Astrocyte (in vitro differentiated cells and primary cell): ENCODE measurements at regions not wholly inside any gene's neighbourhood (a gene's known extent, or its start where the extent isn't known, plus 50 kb on each side); places are given as distances from the start of the nearest gene placed in this dataset.
A peak's percentile ranks its signal among the peaks of the same experiment; 100 is the strongest.

Experiments used
- DNase-seq: peaks from one replicate; pipeline ENCODE4 v3.0.0-alpha.2; 2010; ENCODE audit warnings: low read depth
- FAIRE-seq: peaks from 2 replicates; lab custom pipeline; 2011; peaks lifted over from hg19 to GRCh38; lab: Jason Lieb, UNC
- H2AFZ ChIP-seq: 2 replicates; pipeline ENCODE4 v1.6.0; 2012; ENCODE audit warnings: low read depth, low read length, inconsistent platforms
- H3K27ac ChIP-seq: 2 replicates; pipeline ENCODE4 v1.5.1; 2011; ENCODE audit warnings: low read depth, low read length, inconsistent platforms
- H3K27me3 ChIP-seq: 2 replicates; pipeline ENCODE4 v1.6.0; 2011; ENCODE audit warnings: low read length, inconsistent platforms; ENCODE audit not compliant: insufficient read depth
- H3K36me3 ChIP-seq: 2 replicates; pipeline ENCODE4 v1.5.1; 2011; ENCODE audit warnings: low read length, inconsistent platforms; ENCODE audit not compliant: insufficient read depth
- H3K4me1 ChIP-seq: 2 replicates; pipeline ENCODE4 v1.5.1; 2011; ENCODE audit warnings: low read length, inconsistent platforms; ENCODE audit not compliant: insufficient read depth
- H3K4me2 ChIP-seq: 2 replicates; pipeline ENCODE4 v1.6.0; 2012; ENCODE audit warnings: low read length, inconsistent platforms
- H3K4me3 ChIP-seq: 2 replicates; pipeline ENCODE4 v1.5.1; 2011; ENCODE audit warnings: low read depth, mild to moderate bottlenecking, low read length, inconsistent platforms; ENCODE audit not compliant: insufficient read depth
- H3K79me2 ChIP-seq: 2 replicates; pipeline ENCODE4 v1.6.0; 2012; ENCODE audit warnings: mild to moderate bottlenecking, low read length, inconsistent platforms; ENCODE audit not compliant: insufficient read depth
- H3K9ac ChIP-seq: 2 replicates; pipeline ENCODE4 v1.6.0; 2012; ENCODE audit warnings: mild to moderate bottlenecking, low read length, inconsistent platforms
- H3K9me3 ChIP-seq: 2 replicates; pipeline ENCODE4 v1.5.1; 2012; ENCODE audit warnings: low read depth, mild to moderate bottlenecking, low read length, inconsistent platforms; ENCODE audit not compliant: insufficient read depth
- H4K20me1 ChIP-seq: 2 replicates; pipeline ENCODE4 v1.6.0; 2012; ENCODE audit warnings: low read length, inconsistent platforms; ENCODE audit not compliant: insufficient read depth
- H3K27ac Mint-ChIP-seq: one replicate; pipeline ENCODE4 v1.8.0; 2021; ENCODE audit warnings: mild to moderate bottlenecking, mixed read lengths; ENCODE audit not compliant: unreplicated experiment
- H3K27me3 Mint-ChIP-seq: one replicate; pipeline ENCODE4 v1.8.0; 2021; ENCODE audit warnings: low read depth, mixed read lengths; ENCODE audit not compliant: unreplicated experiment
- H3K36me3 Mint-ChIP-seq: one replicate; pipeline ENCODE4 v1.8.0; 2021; ENCODE audit warnings: low read depth, mixed read lengths; ENCODE audit not compliant: unreplicated experiment
- H3K4me1 Mint-ChIP-seq: one replicate; pipeline ENCODE4 v1.8.0; 2021; ENCODE audit warnings: low read depth, mixed read lengths; ENCODE audit not compliant: unreplicated experiment
- H3K4me3 Mint-ChIP-seq: one replicate; pipeline ENCODE4 v1.8.0; 2021; ENCODE audit warnings: mild to moderate bottlenecking, moderate library complexity, mixed read lengths; ENCODE audit not compliant: unreplicated experiment
- H3K9me3 Mint-ChIP-seq: one replicate; pipeline ENCODE4 v1.8.0; 2021; ENCODE audit warnings: mild to moderate bottlenecking, mixed read lengths; ENCODE audit not compliant: unreplicated experiment
- CTCF ChIP-seq: IDR thresholded peaks from 2 replicates; pipeline ENCODE4 v1.5.1; 2011; ENCODE audit warnings: low read depth, mild to moderate bottlenecking, inconsistent platforms, low read length, moderate library complexity; ENCODE audit not compliant: insufficient read depth
- EZH2 ChIP-seq: IDR thresholded peaks from 2 replicates; pipeline ENCODE4 v1.6.1; 2012; ENCODE audit warnings: mild to moderate bottlenecking, low read length, inconsistent platforms; ENCODE audit not compliant: insufficient read depth

DNA sequence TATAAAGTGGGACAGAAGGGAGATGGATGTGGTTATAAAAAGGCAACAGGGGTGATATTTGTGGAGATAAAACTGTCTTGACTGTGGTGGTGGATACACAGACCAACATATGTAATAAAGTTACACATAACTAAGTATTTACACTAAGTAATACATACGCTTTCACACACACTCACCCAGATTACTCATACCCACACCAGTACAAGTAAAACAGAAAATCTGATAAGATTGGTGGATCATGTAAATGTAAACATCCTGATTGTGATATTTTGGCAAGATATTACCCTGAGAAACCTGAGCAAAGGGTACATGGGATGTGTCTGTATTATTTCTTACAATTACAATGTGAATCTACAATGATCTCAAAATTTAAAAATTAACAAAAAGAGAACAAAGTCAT lies 53.3 kb upstream of the SLIT3 start:
- no peaks in the 10 kb centered on the region for H3K36me3 Mint-ChIP-seq
- H3K9me3 Mint-ChIP-seq = no peaks in the 10 kb centered on the region
- H3K9me3 ChIP-seq = no peaks in the 10 kb centered on the region
- H3K27ac Mint-ChIP-seq = peak overlapping the region; percentile 94
- no peaks in the 10 kb centered on the region for H3K27me3 ChIP-seq
- no peak overlapping the region for H2AFZ ChIP-seq
- no peak overlapping the region for H3K9ac ChIP-seq
- H3K79me2 ChIP-seq = no peaks in the 10 kb centered on the region
- no peaks in the 10 kb centered on the region for H3K36me3 ChIP-seq
- H3K4me1 Mint-ChIP-seq = peaks cover 36% of the 10 kb centered on the region
- no peaks in the 10 kb centered on the region for H4K20me1 ChIP-seq
- peak; percentile 26 for FAIRE-seq
- DNase-seq = peak; percentile 50
- H3K4me2 ChIP-seq = peak overlapping the region; percentile 45
- TF ChIP-seq EZH2 (no peak), CTCF (no peak)
- no peak overlapping the region for H3K4me3 ChIP-seq
- H3K4me1 ChIP-seq = peaks cover 30% of the 10 kb centered on the region
- H3K4me3 Mint-ChIP-seq = no peak overlapping the region
- H3K27me3 Mint-ChIP-seq = no peaks in the 10 kb centered on the region
- H3K27ac ChIP-seq = no peak overlapping the region

- H3K36me3 Mint-ChIP-seq = no peaks in the 10 kb centered on the region
- H3K4me1 Mint-ChIP-seq = peaks cover 38% of the 10 kb centered on the region
- FAIRE-seq = no peak
These were observed 52.0 kb upstream of the SLIT3 start for GRCh38 chr5:169352901-169353300.

More at GRCh38 chr5:169352901-169353300, 52.0 kb upstream of the SLIT3 start:
- Histone ChIP-seq H3K4me1 (peaks cover 30% of the 10 kb centered on the region), H3K9me3 (no peaks in the 10 kb centered on the region), H3K9ac (no peak overlapping the region), H3K79me2 (no peaks in the 10 kb centered on the region), H3K27ac (no peak overlapping the region), H3K27me3 (no peaks in the 10 kb centered on the region), H3K4me3 (no peak overlapping the region), H3K36me3 (no peaks in the 10 kb centered on the region), H4K20me1 (no peaks in the 10 kb centered on the region), H2AFZ (no peak overlapping the region), H3K4me2 (no peak overlapping the region)
- no peaks in the 10 kb centered on the region for H3K9me3 Mint-ChIP-seq
- no peak for TF ChIP-seq EZH2
- no peak for TF ChIP-seq CTCF
- H3K27ac Mint-ChIP-seq = no peak overlapping the region
- H3K4me3 Mint-ChIP-seq = no peak overlapping the region
- DNase-seq = no peak
- no peaks in the 10 kb centered on the region for H3K27me3 Mint-ChIP-seq
